A673 (cell line): ENCODE measurements at regions not wholly inside any gene's neighbourhood (a gene's known extent, or its start where the extent isn't known, plus 50 kb on each side); places are given as distances from the start of the nearest gene placed in this dataset.

Source experiments
- CTCF ChIP-seq: fragments of 300-800, 200-600 bp; sonication (generic); conservative IDR thresholded peaks from 2 replicates; pipeline ENCODE4 v1.5.1; 2017; ENCODE audit warnings: low read depth, mild to moderate bottlenecking, antibody characterized with exemption, low read length, moderate library complexity, mixed read lengths
- EZH2 ChIP-seq: fragments of 200-600 bp; sonication (generic); IDR thresholded peaks from 2 replicates; pipeline ENCODE4 v1.6.1; 2017; ENCODE audit warnings: borderline replicate concordance, low read depth, mild to moderate bottlenecking, mixed read lengths, antibody characterized with exemption, low read length; ENCODE audit not compliant: poor library complexity, severe bottlenecking

- TF ChIP-seq CTCF: no peak
- TF ChIP-seq EZH2: no peak
Measured at GRCh38 chr3:24715171-24715792, 220.6 kb upstream of the THRB start.
